ENCODE measurements at regions not wholly inside any gene's neighbourhood (a gene's known extent, or its start where the extent isn't known, plus 50 kb on each side); places are given as distances from the start of the nearest gene placed in this dataset.
"Not testable (repeated sequence)": the region's sequence is repeated elsewhere in the genome, so short reads cannot be mapped to it uniquely, and the experiment has no call there.

GRCh38 chr10:10734356-10735064, 283.2 kb upstream of the CELF2 start:
- no peak for DNase-seq

GRCh38 chr10:10745291-10745690, 272.4 kb upstream of the CELF2 start:
- no peak for DNase-seq

- DNase-seq = no peak
Measured at GRCh38 chr10:10755490-10755889, 262.2 kb upstream of the CELF2 start.

- DNase-seq = no peak
Measured at GRCh38 chr10:10758306-10758705, 259.4 kb upstream of the CELF2 start.

- DNase-seq = not testable (repeated sequence)
Measured at GRCh38 chr10:10759806-10760205, 257.9 kb upstream of the CELF2 start.

- no peak for DNase-seq
Measured at GRCh38 chr10:10765017-10765416, 252.7 kb upstream of the CELF2 start.

- DNase-seq = no peak
Measured at GRCh38 chr10:10772411-10772810, 245.3 kb upstream of the CELF2 start.

GRCh38 chr10:10772874-10773508, 244.7 kb upstream of the CELF2 start:
- DNase-seq = no peak

GRCh38 chr10:10774416-10774815, 243.3 kb upstream of the CELF2 start:
- DNase-seq = no peak

- no peak for DNase-seq
Measured at GRCh38 chr10:10776363-10776762, 241.3 kb upstream of the CELF2 start.

- no peak for DNase-seq
Measured at GRCh38 chr10:10777279-10777678, 240.4 kb upstream of the CELF2 start.

- no peak for DNase-seq
Measured at GRCh38 chr10:10777723-10778122, 239.9 kb upstream of the CELF2 start.

- no peak for DNase-seq
Measured at GRCh38 chr10:10778959-10779358, 238.7 kb upstream of the CELF2 start.

- DNase-seq = no peak
Measured at GRCh38 chr10:10779511-10779910, 238.2 kb upstream of the CELF2 start.

- no peak for DNase-seq
Measured at GRCh38 chr10:10780746-10781145, 236.9 kb upstream of the CELF2 start.

GRCh38 chr10:10782603-10783002, 235.1 kb upstream of the CELF2 start:
- DNase-seq = no peak

- no peak for DNase-seq
Measured at GRCh38 chr10:10785627-10786026, 232.0 kb upstream of the CELF2 start.

GRCh38 chr10:10786109-10787090, 231.3 kb upstream of the CELF2 start:
- DNase-seq = no peak

- DNase-seq = no peak
Measured at GRCh38 chr10:10787586-10787985, 230.1 kb upstream of the CELF2 start.

- DNase-seq = no peak
Measured at GRCh38 chr10:10788761-10789160, 228.9 kb upstream of the CELF2 start.

GRCh38 chr10:10791869-10792268, 225.8 kb upstream of the CELF2 start:
- no peak for DNase-seq

GRCh38 chr10:10792681-10793080, 225.0 kb upstream of the CELF2 start:
- DNase-seq = no peak

- no peak for DNase-seq
Measured at GRCh38 chr10:10794046-10794445, 223.6 kb upstream of the CELF2 start.

- no peak for DNase-seq
Measured at GRCh38 chr10:10794791-10795191, 222.9 kb upstream of the CELF2 start.
